ENCODE measurements at regions not wholly inside any gene's neighbourhood (a gene's known extent, or its start where the extent isn't known, plus 50 kb on each side); places are given as distances from the start of the nearest gene placed in this dataset.

GRCh38 chr2:51145761-51146160 is 113.8 kb upstream of the NRXN1 start:
- no peak for DNase-seq (ENCODE audit: low read depth)
- no peak overlapping the region for H3K4me3 ChIP-seq (replicated peaks; ENCODE audit: low read depth, low read length)
- TF ChIP-seq CTCF (IDR thresholded peaks at IDR 0.05; ENCODE audit: low read length, missing control alignments) = no peak

GRCh38 chr2:51120754-51121280 is 88.9 kb upstream of the NRXN1 start:
- H3K4me3 ChIP-seq (replicated peaks; ENCODE audit: low read depth, low read length) = no peak overlapping the region
- TF ChIP-seq CTCF (IDR thresholded peaks at IDR 0.05; ENCODE audit: low read length, missing control alignments) = no peak
- no peak for DNase-seq (ENCODE audit: low read depth)

- H3K4me3 ChIP-seq (replicated peaks; ENCODE audit: low read depth, low read length) = no peak overlapping the region
- no peak for DNase-seq (ENCODE audit: low read depth)
- no peak for TF ChIP-seq CTCF (IDR thresholded peaks at IDR 0.05; ENCODE audit: low read length, missing control alignments)
Measured at GRCh38 chr2:51111532-51111931, 79.6 kb upstream of the NRXN1 start.

- no peak for DNase-seq (ENCODE audit: low read depth)
- TF ChIP-seq CTCF (IDR thresholded peaks at IDR 0.05; ENCODE audit: low read length, missing control alignments) = no peak
- no peak overlapping the region for H3K4me3 ChIP-seq (replicated peaks; ENCODE audit: low read depth, low read length)
Measured at GRCh38 chr2:51108794-51109193, 76.9 kb upstream of the NRXN1 start.

GRCh38 chr2:51107841-51108240 is 75.9 kb upstream of the NRXN1 start:
- H3K4me3 ChIP-seq (replicated peaks; ENCODE audit: low read depth, low read length) = no peak overlapping the region
- DNase-seq (ENCODE audit: low read depth) = no peak
- no peak for TF ChIP-seq CTCF (IDR thresholded peaks at IDR 0.05; ENCODE audit: low read length, missing control alignments)

- TF ChIP-seq CTCF (IDR thresholded peaks at IDR 0.05; ENCODE audit: low read length, missing control alignments) = no peak
- DNase-seq (ENCODE audit: low read depth) = no peak
- H3K4me3 ChIP-seq (replicated peaks; ENCODE audit: low read depth, low read length) = no peak overlapping the region
Measured at GRCh38 chr2:51105811-51106210, 73.9 kb upstream of the NRXN1 start.

- no peak for TF ChIP-seq CTCF (IDR thresholded peaks at IDR 0.05; ENCODE audit: low read length, missing control alignments)
- H3K4me3 ChIP-seq (replicated peaks; ENCODE audit: low read depth, low read length) = no peak overlapping the region
- peak; percentile 29 for DNase-seq (ENCODE audit: low read depth)
Measured at GRCh38 chr2:51103205-51103604, 71.3 kb upstream of the NRXN1 start.
